Adipocyte (in vitro differentiated cells): ENCODE measurements at regions not wholly inside any gene's neighbourhood (a gene's known extent, or its start where the extent isn't known, plus 50 kb on each side); places are given as distances from the start of the nearest gene placed in this dataset.
"Not testable (repeated sequence)": the region's sequence is repeated elsewhere in the genome, so short reads cannot be mapped to it uniquely, and the experiment has no call there.

ENCODE experiments used
- DNase-seq: peaks from one replicate; pipeline ENCODE4 v3.0.0-alpha.2; 2015; ENCODE audit warnings: low read depth
- H3K27me3 ChIP-seq: replicated peaks from 2 replicates; pipeline ENCODE4 v1.7.0; 2013; ENCODE audit warnings: mild to moderate bottlenecking, low read length, moderate library complexity; ENCODE audit not compliant: control insufficient read depth, insufficient read depth
- H3K36me3 ChIP-seq: 2 replicates; pipeline ENCODE4 v1.7.0; 2013; ENCODE audit warnings: low read length, mild to moderate bottlenecking, moderate library complexity; ENCODE audit not compliant: control insufficient read depth, insufficient read depth, severe bottlenecking
- H3K4me1 ChIP-seq: 2 replicates; pipeline ENCODE4 v1.7.0; 2013; ENCODE audit warnings: mild to moderate bottlenecking, low read length, moderate library complexity; ENCODE audit not compliant: control insufficient read depth, insufficient read depth
- H3K4me3 ChIP-seq: 2 replicates; pipeline ENCODE4 v1.7.0; 2013; ENCODE audit warnings: mild to moderate bottlenecking, low read length, moderate library complexity
- H3K9ac ChIP-seq: 2 replicates; pipeline ENCODE4 v1.7.0; 2013; ENCODE audit warnings: mild to moderate bottlenecking, low read length, moderate library complexity
- H3K9me3 ChIP-seq: 2 replicates; pipeline ENCODE4 v1.7.0; 2013; ENCODE audit warnings: mild to moderate bottlenecking, low read length, moderate library complexity; ENCODE audit not compliant: control insufficient read depth

GRCh38 chr14:37712476-37712860 is 117.0 kb downstream of the TTC6 start:
- DNase-seq, H3K36me3 ChIP-seq, H3K9ac ChIP-seq, H3K4me3 ChIP-seq, H3K9me3 ChIP-seq, H3K4me1 ChIP-seq, H3K27me3 ChIP-seq: not testable (repeated sequence)

DNA sequence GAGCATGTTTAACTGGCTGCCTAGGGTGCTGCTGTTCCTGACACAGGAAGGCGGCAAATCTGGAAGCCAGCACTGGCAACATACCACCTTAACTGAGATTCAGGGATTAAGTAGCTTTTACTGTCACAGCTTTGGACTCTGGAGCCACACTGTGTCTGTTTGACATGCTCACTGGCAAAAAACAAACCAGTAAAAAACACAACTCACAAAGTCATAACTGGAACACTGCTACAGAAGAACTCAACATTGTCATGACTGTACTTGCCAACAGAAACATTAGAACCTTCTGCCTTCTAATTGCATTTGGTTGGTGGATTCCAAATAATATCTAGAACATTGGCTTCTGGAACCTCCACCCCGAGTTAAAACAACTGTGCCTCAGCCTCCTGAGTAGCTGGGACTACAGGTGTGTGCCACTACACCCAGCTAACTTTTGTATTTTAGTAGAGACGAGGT is 117.6 kb downstream of the TTC6 start:
- H3K4me1 ChIP-seq = no peaks in the 10 kb centered on the region
- DNase-seq = no peak
- H3K4me3 ChIP-seq = no peak overlapping the region
- H3K36me3 ChIP-seq = no peaks in the 10 kb centered on the region
- H3K27me3 ChIP-seq = no peaks in the 10 kb centered on the region
- H3K9ac ChIP-seq = no peak overlapping the region
- H3K9me3 ChIP-seq = no peaks in the 10 kb centered on the region

- no peak overlapping the region for H3K4me3 ChIP-seq
- H3K9me3 ChIP-seq = no peaks in the 10 kb centered on the region
- H3K36me3 ChIP-seq = no peaks in the 10 kb centered on the region
- no peaks in the 10 kb centered on the region for H3K27me3 ChIP-seq
- no peaks in the 10 kb centered on the region for H3K4me1 ChIP-seq
- no peak overlapping the region for H3K9ac ChIP-seq
- no peak for DNase-seq
Measured at GRCh38 chr14:37720131-37720530, 124.7 kb downstream of the TTC6 start.

DNA sequence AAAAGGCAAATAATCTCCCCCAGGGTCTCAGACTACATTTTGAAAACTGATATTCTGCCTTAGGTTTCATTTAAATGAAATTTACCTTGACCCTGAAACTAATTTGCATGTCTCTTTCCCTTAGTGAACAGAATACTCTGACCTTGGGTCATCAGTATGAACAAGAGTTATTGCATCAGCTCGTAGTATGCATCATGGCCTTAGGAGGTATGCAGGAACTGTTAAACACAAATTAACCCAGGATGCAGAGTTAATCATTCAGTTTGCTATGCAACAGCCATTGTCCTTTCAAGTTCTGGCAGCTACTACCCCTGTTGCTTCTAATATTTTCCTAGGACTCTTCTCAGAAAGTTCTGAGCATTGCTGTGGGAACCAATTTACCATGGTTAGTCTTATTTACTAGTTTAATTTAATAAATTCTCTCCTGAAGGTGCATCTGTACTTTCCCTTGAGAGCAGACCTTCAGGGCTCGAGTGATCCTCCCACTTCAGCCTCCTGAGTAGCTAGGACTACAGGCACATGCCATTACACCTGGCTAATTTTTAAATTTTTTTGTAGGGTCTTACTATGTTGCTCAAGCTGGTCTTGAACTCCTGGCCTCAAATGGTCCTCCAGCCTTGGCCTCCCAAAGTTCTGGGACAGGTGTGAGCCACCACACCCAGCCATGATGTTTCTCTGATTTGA is 126.7 kb downstream of the TTC6 start:
- H3K9me3 ChIP-seq = no peaks in the 10 kb centered on the region

DNA sequence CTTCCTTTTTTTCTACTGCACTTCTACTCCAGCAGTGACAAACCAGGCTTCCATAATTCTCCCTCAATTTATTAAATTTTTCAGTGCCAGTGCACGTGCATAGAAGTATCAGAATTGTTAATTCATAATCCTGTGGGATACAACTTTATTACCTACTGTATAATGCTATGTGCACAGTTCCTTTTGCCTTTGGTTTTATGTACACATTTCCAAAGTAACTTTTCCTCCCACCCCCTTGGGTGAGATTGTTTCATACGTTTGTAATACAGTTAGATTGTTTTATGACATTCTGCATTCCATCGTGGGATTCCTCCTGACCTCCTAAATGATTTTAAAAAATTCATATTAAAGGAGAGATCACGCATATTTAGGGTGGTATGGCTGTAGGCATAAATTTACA is 128.1 kb downstream of the TTC6 start:
- H3K36me3 ChIP-seq = no peaks in the 10 kb centered on the region
- DNase-seq = no peak
- H3K9ac ChIP-seq = no peak overlapping the region
- H3K27me3 ChIP-seq = no peaks in the 10 kb centered on the region
- H3K9me3 ChIP-seq = no peaks in the 10 kb centered on the region
- H3K4me1 ChIP-seq = no peaks in the 10 kb centered on the region
- no peak overlapping the region for H3K4me3 ChIP-seq

More for the DNA sequence above, 126.7 kb downstream of the TTC6 start:
- DNase-seq = peak; percentile 6
- H3K4me1 ChIP-seq = no peaks in the 10 kb centered on the region
- no peak overlapping the region for H3K9ac ChIP-seq
- no peaks in the 10 kb centered on the region for H3K36me3 ChIP-seq
- H3K4me3 ChIP-seq = no peak overlapping the region
- H3K27me3 ChIP-seq = no peaks in the 10 kb centered on the region

- H3K9ac ChIP-seq = no peak overlapping the region
- H3K4me1 ChIP-seq = no peaks in the 10 kb centered on the region
- no peaks in the 10 kb centered on the region for H3K9me3 ChIP-seq
- no peak overlapping the region for H3K4me3 ChIP-seq
- no peaks in the 10 kb centered on the region for H3K36me3 ChIP-seq
- no peaks in the 10 kb centered on the region for H3K27me3 ChIP-seq
- no peak for DNase-seq
Measured at GRCh38 chr14:37726708-37727107, 131.3 kb downstream of the TTC6 start.

DNA sequence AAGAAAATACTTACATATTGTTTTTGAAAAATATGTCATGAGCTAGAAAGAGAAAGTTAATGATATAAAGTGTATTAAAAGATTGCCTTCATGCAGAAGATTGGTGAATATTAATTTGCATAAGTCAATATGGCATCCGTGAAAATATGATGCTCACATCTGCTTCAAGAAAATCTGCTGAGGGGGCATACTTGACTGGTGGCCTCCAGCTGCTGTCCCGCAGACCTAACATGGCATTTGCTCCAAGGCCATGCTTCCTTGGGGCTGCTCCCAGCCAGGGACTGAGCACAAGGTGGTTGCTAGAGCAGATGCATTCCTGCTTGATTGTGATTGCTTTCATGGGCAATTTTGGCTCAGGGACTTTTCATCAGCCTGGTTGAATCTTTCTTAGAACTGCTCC is 133.8 kb downstream of the TTC6 start:
- Histone ChIP-seq H3K9ac (no peak overlapping the region), H3K36me3 (no peaks in the 10 kb centered on the region), H3K9me3 (no peaks in the 10 kb centered on the region), H3K27me3 (no peaks in the 10 kb centered on the region), H3K4me1 (no peaks in the 10 kb centered on the region), H3K4me3 (no peak overlapping the region)
- no peak for DNase-seq

GRCh38 chr14:37731094-37731493 is 135.7 kb downstream of the TTC6 start:
- no peak for DNase-seq
- H3K9ac ChIP-seq = no peak overlapping the region
- H3K4me1 ChIP-seq = no peaks in the 10 kb centered on the region
- no peaks in the 10 kb centered on the region for H3K9me3 ChIP-seq
- no peaks in the 10 kb centered on the region for H3K36me3 ChIP-seq
- H3K4me3 ChIP-seq = no peak overlapping the region
- H3K27me3 ChIP-seq = no peaks in the 10 kb centered on the region

GRCh38 chr14:37745657-37746056 is 150.2 kb downstream of the TTC6 start:
- DNase-seq = no peak
- H3K4me3 ChIP-seq = no peak overlapping the region
- H3K4me1 ChIP-seq = no peaks in the 10 kb centered on the region
- no peaks in the 10 kb centered on the region for H3K27me3 ChIP-seq
- H3K9me3 ChIP-seq = no peaks in the 10 kb centered on the region
- H3K9ac ChIP-seq = no peak overlapping the region
- H3K36me3 ChIP-seq = no peaks in the 10 kb centered on the region

GRCh38 chr14:37746140-37746832 is 150.9 kb downstream of the TTC6 start:
- Histone ChIP-seq H3K36me3 (no peaks in the 10 kb centered on the region), H3K4me1 (no peaks in the 10 kb centered on the region), H3K9ac (no peak overlapping the region), H3K27me3 (no peaks in the 10 kb centered on the region), H3K4me3 (no peak overlapping the region), H3K9me3 (no peaks in the 10 kb centered on the region)
- DNase-seq = no peak

- Histone ChIP-seq H3K9ac (no peak overlapping the region), H3K4me1 (no peaks in the 10 kb centered on the region), H3K36me3 (no peaks in the 10 kb centered on the region), H3K27me3 (no peaks in the 10 kb centered on the region), H3K4me3 (no peak overlapping the region), H3K9me3 (no peaks in the 10 kb centered on the region)
- no peak for DNase-seq
Measured at GRCh38 chr14:37753459-37753858, 158.0 kb downstream of the TTC6 start.
